Pancreas (tissue), 10 donors: ENCODE measurements at regions not wholly inside any gene's neighbourhood (a gene's known extent, or its start where the extent isn't known, plus 50 kb on each side); places are given as distances from the start of the nearest gene placed in this dataset.

Source experiments
- ATAC-seq, 4 donors: fragments of 200-7000 bp; cut with Tn5 transposase; one replicate each; pipeline versions ENCODE4 v1.8.0 to v1.9.1; 2020; ENCODE audit warnings: mild to moderate bottlenecking in 4 of 4, moderate library complexity in 4 of 4
- DNase-seq, 6 donors: peaks; one replicate each; pipeline ENCODE4 v3.0.0-alpha.2; 2020
- FAIRE-seq: peaks from 2 replicates; lab custom pipeline; 2012; peaks lifted over from hg19 to GRCh38; lab: Jason Lieb, UNC
- H3K27ac ChIP-seq, 4 donors: fragments of 200-600 bp; sonication (generic); 1 replicate in 3 of 4; 2 replicates in 1 of 4; pipeline versions ENCODE4 v1.5.0 to v1.8.0; 2020
- H3K27me3 ChIP-seq, 4 donors: fragments of 200-600 bp; one replicate each; pipeline ENCODE4 v1.8.0; 2021
- H3K36me3 ChIP-seq, 3 donors: fragments of 200-600 bp; sonication (generic) in 1 of 3; one replicate each; pipeline versions ENCODE4 v1.5.0 to v1.8.0; 2020 to 2021
- H3K4me1 ChIP-seq, 3 donors: fragments of 200-600 bp; one replicate each; pipeline ENCODE4 v1.8.0; 2021
- H3K4me3 ChIP-seq, 4 donors: fragments of 200-600 bp; sonication (generic) in 2 of 4; one replicate each; pipeline versions ENCODE4 v1.5.0 to v1.8.0; 2020 to 2021
- H3K9me3 ChIP-seq, 4 donors: fragments of 200-600 bp; one replicate each; pipeline ENCODE4 v1.8.0; 2021
- CTCF ChIP-seq, 4 donors: fragments of 200-600 bp; sonication (generic) in 3 of 4; IDR thresholded peaks; one replicate each; pipeline versions ENCODE4 v1.5.0 to v1.8.0; 2021; ENCODE audit warnings: antibody characterized with exemption in 4 of 4
- WGBS, 2 donors: extraction: QIAGEN DNeasy Blood & Tissue Kit; methylation state at CpG; one replicate each; pipeline ENCODE4 v1.1.7; 2013; 5-methylcytosine and 5-hydroxymethylcytosine counted together
- intact Hi-C, 3 donors: fragments of 100-400 bp; cut with DNase I; formaldehyde crosslinking; loops; one replicate each; pipeline versions ENCODE4 v1.11.1 to v1.14.2; 2022
- donor health status: healthy with polysubstance abuse.
- donor health status: DM: no; HTN: no; CAD: no; lungs with moderate emphysema.
- donor health status: DM: no; HTN: no; CAD: no.
- donor health status: control.
- donor health status: control.
- donor health status: Bipolar disorder and iron deficiency.
- donor health status: DM: yes; HTN: yes; CAD: no.
- donor health status: DM: no; HTN: no; CAD: no.
- donor health status: DM: no; HTN: no; CAD: no.
- donor health status: DM: yes; HTN: yes; CAD: no.

GRCh38 chr4:125235971-125236370 lies 78.8 kb upstream of the FAT4 start:
- H3K4me1 ChIP-seq = no peaks in the 10 kb centered on the region
- 62 to 71% methylated on average over 4 of the region's 4 CpGs for WGBS, 2 donors
- H3K27me3 ChIP-seq = no peaks in the 10 kb centered on the region
- no peaks in the 10 kb centered on the region for H3K9me3 ChIP-seq
- H3K36me3 ChIP-seq = no peaks in the 10 kb centered on the region
- H3K4me3 ChIP-seq = no peak overlapping the region
- FAIRE-seq (no peak), DNase-seq (no peak), ATAC-seq (no peak)
- no peak overlapping the region for H3K27ac ChIP-seq
- intact Hi-C loops = no loop called here
- no peak for TF ChIP-seq CTCF (IDR thresholded peaks at IDR 0.05)

- ATAC-seq = no peak
These were observed 83.1 kb upstream of the FAT4 start for GRCh38 chr4:125231661-125232060.

GRCh38 chr4:125229596-125230058 lies 85.1 kb upstream of the FAT4 start:
- FAIRE-seq = no peak
- H3K9me3 ChIP-seq = no peaks in the 10 kb centered on the region
- H3K27ac ChIP-seq = no peak overlapping the region
- no peaks in the 10 kb centered on the region for H3K36me3 ChIP-seq
- H3K4me1 ChIP-seq = no peaks in the 10 kb centered on the region
- intact Hi-C loops = no loop called here
- WGBS, 2 donors = 96 to 99% methylated on average over 17 to 35 of the region's 35 CpGs
- H3K4me3 ChIP-seq = no peak overlapping the region
- no peaks in the 10 kb centered on the region for H3K27me3 ChIP-seq
- peak in 1 of 6 donors; percentile 69 for DNase-seq
- no peak for ATAC-seq
- TF ChIP-seq CTCF (IDR thresholded peaks at IDR 0.05) = no peak

More at GRCh38 chr4:125231661-125232060, 83.1 kb upstream of the FAT4 start:
- 48 to 70% methylated on average over 1 of the region's 1 CpG for WGBS, 2 donors
- Histone ChIP-seq H3K27ac (no peak overlapping the region), H3K27me3 (no peaks in the 10 kb centered on the region), H3K36me3 (no peaks in the 10 kb centered on the region), H3K4me1 (no peaks in the 10 kb centered on the region), H3K4me3 (no peak overlapping the region), H3K9me3 (no peaks in the 10 kb centered on the region)
- DNase-seq (no peak), FAIRE-seq (no peak)
- TF ChIP-seq CTCF (IDR thresholded peaks at IDR 0.05) = no peak
- intact Hi-C loops = no loop called here

- 68 to 88% methylated on average over 2 of the region's 2 CpGs for WGBS, 2 donors
- no peak for FAIRE-seq
- no peak for TF ChIP-seq CTCF (IDR thresholded peaks at IDR 0.05)
These were observed 88.9 kb upstream of the FAT4 start for GRCh38 chr4:125225806-125226205.

GRCh38 chr4:125200556-125200955 lies 114.2 kb upstream of the FAT4 start:
- H3K27me3 ChIP-seq = no peaks in the 10 kb centered on the region
- DNase-seq (no peak), FAIRE-seq (no peak), ATAC-seq (no peak)
- intact Hi-C loops = no loop called here
- H3K4me3 ChIP-seq = no peak overlapping the region
- H3K9me3 ChIP-seq = no peaks in the 10 kb centered on the region
- TF ChIP-seq CTCF (IDR thresholded peaks at IDR 0.05) = no peak
- H3K4me1 ChIP-seq = no peaks in the 10 kb centered on the region
- no peak overlapping the region for H3K27ac ChIP-seq
- H3K36me3 ChIP-seq = no peaks in the 10 kb centered on the region
- WGBS, 2 donors = 60 to 72% methylated on average over 1 of the region's 1 CpG

More at GRCh38 chr4:125225806-125226205, 88.9 kb upstream of the FAT4 start:
- intact Hi-C loops = no loop called here
- Histone ChIP-seq H3K4me1 (no peaks in the 10 kb centered on the region), H3K27ac (no peak overlapping the region), H3K27me3 (no peaks in the 10 kb centered on the region), H3K36me3 (no peaks in the 10 kb centered on the region), H3K9me3 (no peaks in the 10 kb centered on the region), H3K4me3 (no peak overlapping the region)
- ATAC-seq (no peak), DNase-seq (no peak)
